K562 (cell line): ENCODE measurements at regions not wholly inside any gene's neighbourhood (a gene's known extent, or its start where the extent isn't known, plus 50 kb on each side); places are given as distances from the start of the nearest gene placed in this dataset.

Experiments used
- ATAC-seq: fragments of 200-7000 bp; cut with Tn5 transposase; 3 replicates; pipeline ENCODE4 v1.9.1; 2020; ENCODE audit warnings: moderate library complexity
- BruUV-seq: library from RNA; stranded (reverse); fragments of 400-500 nt; replicated peaks from 2 replicates; lab custom pipeline; 2021; lab: Mats Ljungman, UMichigan
- CTCF ChIA-PET: fragments of 300-600 bp; formaldehyde crosslinking; extraction: SDS; loops from one replicate; lab custom pipeline; 2021; ENCODE audit warnings: low intra/inter-chr PET ratio; lab: Yijun Ruan, JAX
- POLR2A ChIA-PET: fragments of 300-600, 350-650 bp; sonication (Branson Sonifier 250); formaldehyde crosslinking; extraction: SDS; loops from one replicate; lab custom pipeline; 2021; ENCODE audit warnings: antibody characterized with exemption, inconsistent platforms; lab: Yijun Ruan, JAX
- DNase-seq, 4 experiments: peaks; one replicate each; pipeline versions ENCODE4 v3.0.0 to v3.0.0-alpha.2; 2011 to 2018; ENCODE audit warnings: low spot score in 3 of 4, mixed read lengths in 3 of 4; ENCODE audit errors: extremely low read depth in 1 of 4
- FAIRE-seq: peaks from 2 replicates; lab custom pipeline; 2011; peaks lifted over from hg19 to GRCh38; lab: Jason Lieb, UNC
- H2AFZ ChIP-seq: 2 replicates; pipeline ENCODE4 v1.6.0; 2011; ENCODE audit warnings: low read depth, low read length, control low read depth, inconsistent platforms
- H3K27ac ChIP-seq: fragments of 200-600 bp; 3 replicates; pipeline ENCODE4 v1.8.0; 2011; ENCODE audit warnings: low read depth, mild to moderate bottlenecking, control low read depth, inconsistent platforms, low read length, moderate library complexity, mixed read lengths; ENCODE audit errors: extremely low read depth
- H3K27me3 ChIP-seq, 2 experiments: fragments of 300-600 bp in 1 of 2; 2 replicates in 1 of 2; 3 replicates in 1 of 2; pipeline versions ENCODE4 v1.6.0 to v1.8.0; 2011; ENCODE audit warnings: inconsistent platforms in 2 of 2, low read length in 2 of 2, mild to moderate bottlenecking in 1 of 2, mixed read lengths in 1 of 2, moderate library complexity in 1 of 2; ENCODE audit not compliant: control insufficient read depth in 2 of 2, insufficient read depth in 2 of 2
- H3K36me3 ChIP-seq: fragments of 300-600 bp; 3 replicates; pipeline ENCODE4 v1.8.0; 2011; ENCODE audit warnings: mild to moderate bottlenecking, low read length, inconsistent platforms; ENCODE audit not compliant: control insufficient read depth, insufficient read depth
- H3K4me1 ChIP-seq, 2 experiments: fragments of 200-600 bp in 1 of 2; replicated peaks in 1 of 2; 2 replicates in 1 of 2; 3 replicates in 1 of 2; pipeline versions ENCODE4 v1.5.1 to v1.8.0; 2011; ENCODE audit warnings: inconsistent platforms in 2 of 2, low read length in 2 of 2, mild to moderate bottlenecking in 1 of 2, mixed read lengths in 1 of 2, moderate library complexity in 1 of 2; ENCODE audit not compliant: control insufficient read depth in 2 of 2, insufficient read depth in 2 of 2
- H3K4me2 ChIP-seq: 2 replicates; pipeline ENCODE4 v1.6.1; 2011; ENCODE audit warnings: low read length, control low read depth, inconsistent platforms, mixed read lengths; ENCODE audit not compliant: insufficient read depth
- H3K4me3 ChIP-seq: fragments of 200-600 bp; sonication (generic), shearing (Covaris generic); 2 replicates; pipeline ENCODE4 v1.5.1; 2016; ENCODE audit warnings: control low read depth, inconsistent platforms
- H3K79me2 ChIP-seq: fragments of 200-600 bp; 3 replicates; pipeline ENCODE4 v1.8.0; 2011; ENCODE audit warnings: low read length, inconsistent platforms; ENCODE audit not compliant: control insufficient read depth, insufficient read depth
- H3K9ac ChIP-seq, 2 experiments: 2 replicates each; pipeline versions ENCODE4 v1.6.0 to v1.6.1; 2011; ENCODE audit warnings: low read depth in 2 of 2, low read length in 2 of 2, control low read depth in 1 of 2, inconsistent platforms in 1 of 2, mild to moderate bottlenecking in 1 of 2, mixed read lengths in 1 of 2; ENCODE audit not compliant: insufficient read depth in 1 of 2
- H3K9me1 ChIP-seq: one replicate; pipeline ENCODE4 v1.6.0; 2011; ENCODE audit warnings: inconsistent platforms, mild to moderate bottlenecking, low read length, moderate library complexity; ENCODE audit not compliant: control insufficient read depth, insufficient read depth
- H3K9me3 ChIP-seq: replicated peaks from 2 replicates; pipeline ENCODE4 v1.5.1; 2011; ENCODE audit warnings: low read depth, low read length, inconsistent platforms; ENCODE audit not compliant: control insufficient read depth, insufficient read depth
- H4K20me1 ChIP-seq: replicated peaks from 2 replicates; pipeline ENCODE4 v1.6.1; 2011; ENCODE audit warnings: low read length, inconsistent platforms, mixed read lengths; ENCODE audit not compliant: control insufficient read depth, insufficient read depth
- CBFA2T3 ChIP-seq: fragments of 450-650 bp; IDR thresholded peaks from 2 replicates; pipeline ENCODE4 v1.6.1; 2017
- GATAD2B ChIP-seq: fragments of 450-650 bp; IDR thresholded peaks from 2 replicates; pipeline ENCODE4 v1.6.1; 2017; ENCODE audit warnings: mild to moderate bottlenecking, borderline replicate concordance
- HNRNPUL1 ChIP-seq: fragments of 200-400 bp; formaldehyde crosslinking; IDR thresholded peaks from 2 replicates; pipeline ENCODE4 v1.6.1; 2017; ENCODE audit warnings: low read length
- PKNOX1 ChIP-seq: fragments of 450-650 bp; IDR thresholded peaks from 2 replicates; pipeline ENCODE4 v1.6.1; 2016
- PTTG1 ChIP-seq: fragments of 450-650 bp; IDR thresholded peaks from 2 replicates; pipeline ENCODE4 v1.6.1; 2016; ENCODE audit warnings: low read depth, mild to moderate bottlenecking, missing genetic modification characterization, missing compliant biosample characterization
- SAP30 ChIP-seq: fragments of 200-600 bp; sonication (generic); IDR thresholded peaks from 2 replicates; pipeline ENCODE4 v1.6.1; 2012; ENCODE audit warnings: borderline replicate concordance, low read depth, mild to moderate bottlenecking, moderate library complexity, low read length, control low read depth, inconsistent platforms; ENCODE audit not compliant: insufficient read depth, poor library complexity, severe bottlenecking
- SNIP1 ChIP-seq: fragments of 450-650 bp; IDR thresholded peaks from 2 replicates; pipeline ENCODE4 v1.7.1; 2017; ENCODE audit warnings: low read depth, mild to moderate bottlenecking
- ZNF23 ChIP-seq: fragments of 250-450 bp; sonication (Bioruptor Pico); IDR thresholded peaks from 2 replicates; pipeline ENCODE4 v1.4.0; 2020; ENCODE audit warnings: mild to moderate bottlenecking
- ZNF518B ChIP-seq: fragments of 250-450 bp; sonication (Bioruptor Pico); IDR thresholded peaks from 2 replicates; pipeline ENCODE4 v1.5.0; 2021; ENCODE audit warnings: mild to moderate bottlenecking, moderate library complexity
- WGBS: fragments of 100-300 bp; shearing (Covaris generic); methylation state at CpG from one replicate; pipeline ENCODE4 v1.1.6; 2016; ENCODE audit warnings: low coverage, mixed read lengths; ENCODE audit not compliant: insufficient coverage; ENCODE audit errors: missing lambda C conversion rate; 5-methylcytosine and 5-hydroxymethylcytosine counted together
- in situ Hi-C: fragments of 300-500 bp; cut with MboI; formaldehyde crosslinking; loops from 4 replicates; pipeline ENCODE4 v1.15.0; 2018; ENCODE audit warnings: inconsistent platforms, mixed read lengths
- intact Hi-C: fragments of 100-400 bp; cut with micrococcal nuclease; formaldehyde crosslinking; loops from 2 replicates; pipeline ENCODE4 v1.14.2; 2022
- TF ChIP-seq, protein P1 (sequence below): fragments of 450-650 bp; IDR thresholded peaks from 2 replicates; pipeline ENCODE4 v1.6.1; 2017; ENCODE audit warnings: antibody characterized with exemption, mild to moderate bottlenecking
- TF ChIP-seq, protein P2 (sequence below), 2 experiments: fragments of 450-650 bp; conservative IDR thresholded peaks; 2 replicates each; pipeline ENCODE4 v1.6.1; 2017; ENCODE audit warnings: mild to moderate bottlenecking in 2 of 2, moderate library complexity in 2 of 2

GRCh38 chr5:152260940-152261339 lies 144.1 kb downstream of the NMUR2 start (continued):
- TF ChIP-seq PKNOX1, result no peak
- TF ChIP-seq PTTG1 (tag), result no peak
- TF ChIP-seq ZNF518B (CRISPR knock-in tag), result no peak
- TF ChIP-seq CBFA2T3, result no peak
- no peak for TF ChIP-seq HNRNPUL1
- TF ChIP-seq GATAD2B, result no peak

DNA sequence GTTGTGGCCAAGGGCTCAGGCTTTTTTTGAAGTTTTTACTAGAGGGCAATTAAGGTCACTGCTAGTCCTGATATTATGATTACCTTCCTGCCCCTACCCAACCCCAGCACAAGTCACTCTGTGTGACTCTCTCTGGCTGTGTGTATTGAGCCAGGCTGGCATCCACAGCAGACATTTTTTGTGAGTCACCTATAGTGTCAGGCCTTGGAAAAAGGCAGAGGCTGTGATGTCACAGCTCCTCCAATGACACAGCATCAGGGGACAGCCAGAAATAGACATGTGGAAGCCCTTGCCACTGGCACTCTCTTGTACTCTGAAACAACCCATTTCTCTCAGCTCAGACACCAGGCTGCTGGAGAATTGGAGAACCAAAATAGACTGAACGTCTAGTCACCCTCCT lies 145.4 kb downstream of the NMUR2 start:
- ChIA-PET POLR2A (no interaction called here), CTCF (no interaction called here)
- no peak for DNase-seq
- Histone ChIP-seq H3K4me1 (no peaks in the 10 kb centered on the region), H3K27ac (no peak overlapping the region), H3K9me1 (no peaks in the 10 kb centered on the region), H2AFZ (no peak overlapping the region), H3K36me3 (no peaks in the 10 kb centered on the region), H3K9me3 (no peaks in the 10 kb centered on the region), H3K9ac (no peak overlapping the region), H3K79me2 (no peaks in the 10 kb centered on the region), H3K27me3 (no peaks in the 10 kb centered on the region), H3K4me3 (no peak overlapping the region), H4K20me1 (no peaks in the 10 kb centered on the region), H3K4me2 (no peak overlapping the region)
- FAIRE-seq, result no peak
- intact Hi-C loops, result no loop called here
- BruUV-seq, result no TSS peak
- ATAC-seq, result no peak
- in situ Hi-C loops, result no loop called here
- 0% methylated on average over 1 of the region's 1 CpG for WGBS
- TF ChIP-seq SAP30 (no peak), PTTG1 (tag) (no peak), ZNF23 (no peak), SNIP1 (no peak)
- TF ChIP-seq, protein P1, sequence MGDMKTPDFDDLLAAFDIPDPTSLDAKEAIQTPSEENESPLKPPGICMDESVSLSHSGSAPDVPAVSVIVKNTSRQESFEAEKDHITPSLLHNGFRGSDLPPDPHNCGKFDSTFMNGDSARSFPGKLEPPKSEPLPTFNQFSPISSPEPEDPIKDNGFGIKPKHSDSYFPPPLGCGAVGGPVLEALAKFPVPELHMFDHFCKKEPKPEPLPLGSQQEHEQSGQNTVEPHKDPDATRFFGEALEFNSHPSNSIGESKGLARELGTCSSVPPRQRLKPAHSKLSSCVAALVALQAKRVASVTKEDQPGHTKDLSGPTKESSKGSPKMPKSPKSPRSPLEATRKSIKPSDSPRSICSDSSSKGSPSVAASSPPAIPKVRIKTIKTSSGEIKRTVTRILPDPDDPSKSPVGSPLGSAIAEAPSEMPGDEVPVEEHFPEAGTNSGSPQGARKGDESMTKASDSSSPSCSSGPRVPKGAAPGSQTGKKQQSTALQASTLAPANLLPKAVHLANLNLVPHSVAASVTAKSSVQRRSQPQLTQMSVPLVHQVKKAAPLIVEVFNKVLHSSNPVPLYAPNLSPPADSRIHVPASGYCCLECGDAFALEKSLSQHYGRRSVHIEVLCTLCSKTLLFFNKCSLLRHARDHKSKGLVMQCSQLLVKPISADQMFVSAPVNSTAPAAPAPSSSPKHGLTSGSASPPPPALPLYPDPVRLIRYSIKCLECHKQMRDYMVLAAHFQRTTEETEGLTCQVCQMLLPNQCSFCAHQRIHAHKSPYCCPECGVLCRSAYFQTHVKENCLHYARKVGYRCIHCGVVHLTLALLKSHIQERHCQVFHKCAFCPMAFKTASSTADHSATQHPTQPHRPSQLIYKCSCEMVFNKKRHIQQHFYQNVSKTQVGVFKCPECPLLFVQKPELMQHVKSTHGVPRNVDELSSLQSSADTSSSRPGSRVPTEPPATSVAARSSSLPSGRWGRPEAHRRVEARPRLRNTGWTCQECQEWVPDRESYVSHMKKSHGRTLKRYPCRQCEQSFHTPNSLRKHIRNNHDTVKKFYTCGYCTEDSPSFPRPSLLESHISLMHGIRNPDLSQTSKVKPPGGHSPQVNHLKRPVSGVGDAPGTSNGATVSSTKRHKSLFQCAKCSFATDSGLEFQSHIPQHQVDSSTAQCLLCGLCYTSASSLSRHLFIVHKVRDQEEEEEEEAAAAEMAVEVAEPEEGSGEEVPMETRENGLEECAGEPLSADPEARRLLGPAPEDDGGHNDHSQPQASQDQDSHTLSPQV, result no peak
- TF ChIP-seq, protein P2, sequence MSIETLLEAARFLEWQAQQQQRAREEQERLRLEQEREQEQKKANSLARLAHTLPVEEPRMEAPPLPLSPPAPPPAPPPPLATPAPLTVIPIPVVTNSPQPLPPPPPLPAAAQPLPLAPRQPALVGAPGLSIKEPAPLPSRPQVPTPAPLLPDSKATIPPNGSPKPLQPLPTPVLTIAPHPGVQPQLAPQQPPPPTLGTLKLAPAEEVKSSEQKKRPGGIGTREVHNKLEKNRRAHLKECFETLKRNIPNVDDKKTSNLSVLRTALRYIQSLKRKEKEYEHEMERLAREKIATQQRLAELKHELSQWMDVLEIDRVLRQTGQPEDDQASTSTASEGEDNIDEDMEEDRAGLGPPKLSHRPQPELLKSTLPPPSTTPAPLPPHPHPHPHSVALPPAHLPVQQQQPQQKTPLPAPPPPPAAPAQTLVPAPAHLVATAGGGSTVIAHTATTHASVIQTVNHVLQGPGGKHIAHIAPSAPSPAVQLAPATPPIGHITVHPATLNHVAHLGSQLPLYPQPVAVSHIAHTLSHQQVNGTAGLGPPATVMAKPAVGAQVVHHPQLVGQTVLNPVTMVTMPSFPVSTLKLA (conservative IDR thresholded peaks at IDR 0.05), result no peak
